ENCODE measurements at regions not wholly inside any gene's neighbourhood (a gene's known extent, or its start where the extent isn't known, plus 50 kb on each side); places are given as distances from the start of the nearest gene placed in this dataset.

GRCh38 chr13:111395511-111396393 lies 75.3 kb downstream of the TEX29 start:
- TF ChIP-seq CTCF (IDR thresholded peaks at IDR 0.05) = no peak
- no peak for TF ChIP-seq ZFX (IDR thresholded peaks at IDR 0.05; ENCODE audit: borderline replicate concordance)
